IPS-20b (cell line): ENCODE measurements at regions not wholly inside any gene's neighbourhood (a gene's known extent, or its start where the extent isn't known, plus 50 kb on each side); places are given as distances from the start of the nearest gene placed in this dataset.

Experiments used
- H3K27ac ChIP-seq: one replicate; pipeline ENCODE4 v1.5.1; 2013; ENCODE audit warnings: low read length
- H3K27me3 ChIP-seq: 2 replicates; pipeline ENCODE4 v1.6.1; 2013; ENCODE audit warnings: mild to moderate bottlenecking, low read length, inconsistent platforms; ENCODE audit not compliant: insufficient read depth
- H3K36me3 ChIP-seq: 2 replicates; pipeline ENCODE4 v1.6.1; 2013; ENCODE audit warnings: low read depth, mild to moderate bottlenecking, inconsistent platforms, low read length, moderate library complexity; ENCODE audit not compliant: insufficient read depth
- H3K4me1 ChIP-seq: 2 replicates; pipeline ENCODE4 v1.6.1; 2013; ENCODE audit warnings: mild to moderate bottlenecking, control low read depth, inconsistent platforms, low read length, moderate library complexity; ENCODE audit not compliant: insufficient read depth
- H3K4me3 ChIP-seq: 2 replicates; pipeline ENCODE4 v1.5.1; 2013; ENCODE audit warnings: mild to moderate bottlenecking, low read length, inconsistent platforms
- H3K9ac ChIP-seq: 2 replicates; pipeline ENCODE4 v1.6.1; 2013; ENCODE audit warnings: low read depth, mild to moderate bottlenecking, inconsistent platforms, low read length, moderate library complexity
- H3K9me3 ChIP-seq: 2 replicates; pipeline ENCODE4 v1.6.1; 2013; ENCODE audit warnings: mild to moderate bottlenecking, low read depth, low read length, inconsistent platforms; ENCODE audit not compliant: insufficient read depth

DNA sequence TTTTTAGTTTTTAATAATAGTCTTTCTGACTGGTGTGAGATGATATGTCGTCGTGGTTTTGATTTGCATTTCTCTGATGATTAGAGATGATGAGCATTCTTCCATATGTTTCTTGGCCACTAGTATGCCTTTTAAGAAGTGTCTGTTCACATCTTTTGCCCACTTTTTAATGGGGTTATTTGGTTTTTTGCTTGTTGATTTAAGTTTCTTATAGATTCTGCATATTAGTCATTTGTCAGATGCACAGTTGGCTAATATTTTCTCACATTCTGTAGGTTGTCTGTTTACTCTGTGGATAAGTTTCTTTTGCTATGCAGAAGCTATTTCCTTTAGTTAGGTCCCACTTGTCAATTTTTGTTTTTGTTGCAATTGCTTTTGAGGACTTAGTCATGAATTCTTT, 185.4 kb downstream of the SUCNR1 start:
- H3K27me3 ChIP-seq = no peaks in the 10 kb centered on the region
- H3K9me3 ChIP-seq = no peaks in the 10 kb centered on the region
- H3K27ac ChIP-seq = no peak overlapping the region
- H3K4me3 ChIP-seq = no peak overlapping the region
- H3K4me1 ChIP-seq = peaks cover 4% of the 10 kb centered on the region; the same call in 1 of the 2 replicates
- no peaks in the 10 kb centered on the region for H3K36me3 ChIP-seq
- H3K9ac ChIP-seq = no peak overlapping the region

DNA sequence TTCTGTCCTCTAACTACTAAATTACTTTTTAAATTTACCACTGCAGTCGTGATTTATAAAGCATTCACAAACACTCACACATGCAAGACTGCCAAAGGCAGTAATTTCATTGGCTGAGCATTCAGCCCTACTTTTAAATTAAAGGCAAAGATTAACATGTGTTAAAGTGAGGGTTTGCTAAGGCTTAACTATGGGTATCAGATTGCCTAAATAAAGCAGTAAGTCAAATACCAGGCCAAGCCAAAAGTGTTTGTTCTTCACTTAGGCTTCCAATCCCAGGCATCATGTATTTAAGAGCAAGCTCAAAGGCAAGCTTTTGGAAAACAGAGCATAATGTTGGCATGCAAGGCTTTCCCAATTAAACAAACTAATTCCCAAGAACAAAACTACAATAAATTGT, 187.3 kb downstream of the SUCNR1 start:
- Histone ChIP-seq H3K27ac (no peak overlapping the region), H3K27me3 (no peaks in the 10 kb centered on the region), H3K4me1 (peaks cover 4% of the 10 kb centered on the region; the same call in 1 of the 2 replicates), H3K9ac (no peak overlapping the region), H3K36me3 (no peaks in the 10 kb centered on the region), H3K4me3 (no peak overlapping the region), H3K9me3 (no peaks in the 10 kb centered on the region)

DNA sequence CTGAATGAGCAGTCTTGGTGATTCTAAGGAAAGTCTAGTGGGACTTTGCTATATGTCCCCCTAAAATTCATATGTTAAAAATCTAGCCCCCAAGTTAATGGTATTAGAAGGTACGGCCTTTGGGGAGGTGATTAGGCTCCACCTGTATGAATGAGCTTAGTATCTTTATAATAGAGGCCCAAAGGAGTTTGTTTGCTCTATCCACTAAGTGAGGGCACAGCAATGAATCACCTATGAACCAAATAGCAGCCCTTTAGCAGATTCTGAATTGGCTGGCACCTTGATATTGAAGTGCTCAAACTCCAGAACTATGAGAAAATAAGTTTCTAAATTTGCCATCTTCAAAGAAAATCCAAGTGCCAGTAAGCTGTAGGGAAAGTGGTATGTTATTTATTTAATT, 187.9 kb downstream of the SUCNR1 start:
- no peak overlapping the region for H3K4me3 ChIP-seq
- no peaks in the 10 kb centered on the region for H3K27me3 ChIP-seq
- H3K27ac ChIP-seq = no peak overlapping the region
- no peaks in the 10 kb centered on the region for H3K36me3 ChIP-seq
- no peak overlapping the region for H3K9ac ChIP-seq
- H3K9me3 ChIP-seq = no peaks in the 10 kb centered on the region
- peaks cover 4% of the 10 kb centered on the region; the same call in 1 of the 2 replicates for H3K4me1 ChIP-seq

DNA sequence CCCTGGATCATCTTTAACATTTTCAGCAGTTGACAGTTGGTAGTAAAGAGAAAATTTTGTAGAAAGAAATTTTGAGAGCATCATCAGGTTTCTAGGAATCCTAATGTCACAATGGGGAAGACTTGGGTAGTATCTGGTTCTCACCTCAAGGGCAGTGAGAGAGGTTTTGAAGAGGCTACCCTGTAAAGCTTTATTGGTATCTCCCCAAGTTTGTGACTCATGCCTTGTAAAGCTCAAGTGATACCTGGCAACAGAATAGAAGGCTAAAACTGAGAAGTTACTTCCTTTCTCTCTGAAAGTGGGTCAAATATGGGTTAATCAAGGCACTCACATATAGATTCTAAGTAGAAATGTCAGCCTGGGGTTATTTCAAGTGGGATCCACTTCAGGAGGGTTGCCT, 196.4 kb downstream of the SUCNR1 start:
- Histone ChIP-seq H3K4me3 (no peak overlapping the region), H3K27me3 (no peaks in the 10 kb centered on the region), H3K9me3 (no peaks in the 10 kb centered on the region), H3K4me1 (no peaks in the 10 kb centered on the region), H3K27ac (no peak overlapping the region), H3K36me3 (no peaks in the 10 kb centered on the region), H3K9ac (no peak overlapping the region)

DNA sequence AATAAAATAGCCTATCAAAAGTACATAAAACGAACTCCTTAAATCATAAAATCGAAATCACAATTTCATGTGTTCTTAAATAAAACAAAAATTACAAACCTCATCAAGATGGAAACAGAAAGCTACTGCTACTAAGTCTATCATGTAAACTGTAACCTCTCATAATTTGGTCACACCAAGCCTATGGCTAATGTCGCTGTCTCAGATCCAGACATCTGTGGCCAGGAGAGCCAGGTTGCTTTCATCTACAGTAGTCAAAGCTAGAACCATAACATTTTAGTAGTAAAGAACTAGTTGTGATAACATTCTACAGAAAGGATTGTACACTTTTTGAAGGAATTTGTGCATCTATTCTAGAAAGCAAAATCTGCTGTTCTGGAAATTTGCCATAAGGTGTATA, 197.4 kb upstream of the MBNL1 start:
- no peaks in the 10 kb centered on the region for H3K27me3 ChIP-seq
- H3K36me3 ChIP-seq = no peaks in the 10 kb centered on the region
- H3K9me3 ChIP-seq = no peaks in the 10 kb centered on the region

DNA sequence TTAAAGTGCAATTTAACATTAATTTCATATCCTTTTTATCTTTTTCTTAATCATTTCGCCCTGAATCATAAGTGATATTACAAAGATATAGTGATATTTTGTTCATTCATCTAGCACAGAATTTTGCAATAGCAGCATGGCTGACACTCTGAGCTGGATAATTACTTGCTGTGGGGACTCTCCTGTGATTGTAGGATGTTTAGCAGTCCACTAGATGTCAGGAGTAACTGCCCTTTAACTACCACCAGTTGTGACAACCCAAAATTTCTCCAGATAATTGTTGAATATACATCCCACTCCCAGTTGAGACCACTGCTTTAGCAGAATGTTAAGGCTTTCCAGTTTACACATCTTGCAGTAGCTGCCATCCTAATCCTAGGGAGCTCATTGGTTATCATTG, 196.8 kb upstream of the MBNL1 start:
- Histone ChIP-seq H3K4me1 (no peaks in the 10 kb centered on the region), H3K4me3 (no peak overlapping the region), H3K36me3 (no peaks in the 10 kb centered on the region), H3K9me3 (no peaks in the 10 kb centered on the region), H3K27ac (no peak overlapping the region), H3K27me3 (no peaks in the 10 kb centered on the region), H3K9ac (no peak overlapping the region)

More for the DNA sequence above, 197.4 kb upstream of the MBNL1 start:
- H3K4me1 ChIP-seq = no peaks in the 10 kb centered on the region
- H3K27ac ChIP-seq = no peak overlapping the region
- no peak overlapping the region for H3K9ac ChIP-seq
- H3K4me3 ChIP-seq = no peak overlapping the region

DNA sequence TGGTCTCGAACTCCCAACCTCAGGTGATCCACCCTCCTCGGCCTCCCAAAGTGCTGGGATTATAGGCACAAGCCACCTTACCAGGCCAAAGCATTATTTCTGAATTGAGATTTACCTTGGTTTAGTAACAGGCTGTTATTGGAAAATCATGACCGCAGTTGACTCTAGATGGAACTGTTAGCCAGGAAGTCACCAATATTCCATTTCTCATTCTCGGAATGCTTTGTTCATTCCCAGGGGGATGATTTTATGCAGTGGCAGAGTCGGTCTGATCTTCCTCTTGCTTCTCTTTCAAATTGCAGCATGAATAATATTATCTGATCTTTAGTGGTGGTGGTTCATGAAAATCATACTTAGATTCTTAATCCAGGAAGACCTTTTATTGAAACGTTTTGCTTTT, 195.5 kb upstream of the MBNL1 start:
- Histone ChIP-seq H3K4me1 (no peaks in the 10 kb centered on the region), H3K27ac (no peak overlapping the region), H3K27me3 (no peaks in the 10 kb centered on the region), H3K9me3 (no peaks in the 10 kb centered on the region), H3K4me3 (no peak overlapping the region), H3K36me3 (no peaks in the 10 kb centered on the region), H3K9ac (no peak overlapping the region)

DNA sequence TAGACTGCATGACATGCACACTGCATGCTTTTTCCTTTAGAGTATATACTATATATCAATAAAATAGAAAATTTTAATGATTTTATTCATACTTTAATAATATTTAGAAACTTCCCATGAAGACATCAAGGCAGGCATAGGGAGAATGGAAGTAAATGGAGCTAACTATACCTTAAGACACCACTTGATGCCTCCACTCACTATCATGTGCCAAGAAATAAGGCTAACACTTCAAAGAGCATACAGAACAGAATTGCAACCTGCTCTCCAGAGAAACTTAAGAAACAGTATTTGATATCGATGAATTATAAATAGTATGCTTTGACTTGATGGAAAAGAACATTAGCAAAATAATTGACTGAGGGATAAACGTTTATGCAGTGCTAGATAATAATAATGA, 192.6 kb upstream of the MBNL1 start:
- no peak overlapping the region for H3K9ac ChIP-seq
- H3K36me3 ChIP-seq = no peaks in the 10 kb centered on the region
- H3K27me3 ChIP-seq = no peaks in the 10 kb centered on the region
- no peak overlapping the region for H3K27ac ChIP-seq
- H3K4me1 ChIP-seq = no peaks in the 10 kb centered on the region
- H3K4me3 ChIP-seq = no peak overlapping the region
- no peaks in the 10 kb centered on the region; the same call in 1 of the 2 replicates for H3K9me3 ChIP-seq

DNA sequence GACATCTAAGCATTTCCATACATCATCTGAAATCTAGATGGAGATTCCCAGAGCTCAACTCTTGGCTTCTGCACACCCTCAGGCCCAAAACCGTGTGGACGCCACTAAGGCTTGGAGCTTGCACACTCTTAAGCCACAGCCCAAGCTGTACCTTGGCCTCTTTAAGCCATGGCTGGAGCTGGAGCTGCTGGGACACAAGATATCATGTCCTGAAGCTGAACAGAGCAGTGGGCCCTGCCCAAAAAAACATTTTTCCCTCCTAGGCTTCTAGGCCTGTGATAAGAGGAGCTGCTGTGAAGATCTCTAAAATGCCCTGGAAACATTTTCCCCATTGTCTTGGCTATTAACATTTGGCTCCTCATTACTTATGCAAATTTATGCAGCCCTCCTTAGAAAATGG, 188.7 kb upstream of the MBNL1 start:
- Histone ChIP-seq H3K4me1 (peaks cover 15% of the 10 kb centered on the region), H3K27ac (no peak overlapping the region), H3K4me3 (no peak overlapping the region), H3K27me3 (no peaks in the 10 kb centered on the region), H3K36me3 (no peaks in the 10 kb centered on the region), H3K9me3 (no peaks in the 10 kb centered on the region; the same call in 1 of the 2 replicates), H3K9ac (no peak overlapping the region)

DNA sequence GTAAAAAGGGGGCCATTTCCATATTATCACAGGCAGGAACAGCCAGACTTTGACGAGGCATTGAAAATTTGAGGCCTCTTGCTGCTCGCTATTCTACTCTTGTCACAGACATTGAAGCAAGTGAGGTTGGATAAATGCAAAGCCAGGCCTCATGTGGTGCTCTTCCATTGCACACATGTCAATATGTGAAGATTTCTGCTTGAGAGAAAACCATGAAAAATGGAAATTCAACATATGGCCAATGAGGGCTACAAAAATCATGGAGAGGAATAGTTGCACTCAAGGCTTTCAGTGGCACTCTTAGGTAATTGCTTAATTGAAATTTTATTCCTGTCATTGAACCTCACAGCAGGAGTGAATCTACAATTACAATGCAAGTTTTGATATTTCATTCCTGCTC, 185.6 kb upstream of the MBNL1 start:
- no peaks in the 10 kb centered on the region for H3K27me3 ChIP-seq
- peaks cover 19% of the 10 kb centered on the region for H3K4me1 ChIP-seq
- H3K36me3 ChIP-seq = no peaks in the 10 kb centered on the region
- no peaks in the 10 kb centered on the region; the same call in 1 of the 2 replicates for H3K9me3 ChIP-seq
- no peak overlapping the region for H3K27ac ChIP-seq
- no peak overlapping the region for H3K9ac ChIP-seq
- no peak overlapping the region for H3K4me3 ChIP-seq

DNA sequence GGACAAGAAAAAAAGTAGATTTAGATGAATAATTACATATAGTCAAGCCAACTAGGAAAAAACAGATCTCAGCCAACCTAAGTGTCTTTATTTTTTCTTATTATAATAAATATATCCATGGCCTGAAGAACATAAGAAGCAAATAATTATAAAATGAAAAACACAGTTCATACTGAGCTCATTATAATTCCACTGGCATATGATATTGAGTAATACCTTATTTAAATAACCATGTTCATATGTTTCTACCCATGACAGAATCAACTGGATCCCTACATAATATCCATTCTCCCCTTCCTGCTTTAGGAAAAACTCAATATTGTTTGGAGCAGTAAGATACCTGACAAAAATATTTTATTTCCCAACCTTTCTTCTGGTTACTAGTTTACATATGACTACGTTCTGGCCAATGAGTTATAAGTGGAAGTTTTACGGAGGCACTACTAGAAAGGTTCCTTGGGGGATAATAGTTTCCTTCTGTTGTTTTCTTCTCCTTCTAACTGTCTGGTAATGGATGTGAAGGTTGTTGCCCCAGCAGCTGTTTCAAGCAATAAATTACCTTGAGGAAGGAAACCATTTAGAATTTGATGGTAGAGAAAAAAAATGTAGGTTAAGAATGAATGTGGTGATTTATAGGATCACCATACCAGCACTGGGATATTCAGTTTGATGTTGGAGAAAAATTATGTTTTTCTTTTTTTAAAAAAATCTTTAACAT, 184.1 kb upstream of the MBNL1 start:
- no peak overlapping the region for H3K27ac ChIP-seq
- no peak overlapping the region for H3K4me3 ChIP-seq
- no peaks in the 10 kb centered on the region for H3K36me3 ChIP-seq
- H3K9me3 ChIP-seq = no peaks in the 10 kb centered on the region; the same call in 1 of the 2 replicates
- H3K9ac ChIP-seq = no peak overlapping the region
- H3K4me1 ChIP-seq = peaks cover 25% of the 10 kb centered on the region
- H3K27me3 ChIP-seq = no peaks in the 10 kb centered on the region

DNA sequence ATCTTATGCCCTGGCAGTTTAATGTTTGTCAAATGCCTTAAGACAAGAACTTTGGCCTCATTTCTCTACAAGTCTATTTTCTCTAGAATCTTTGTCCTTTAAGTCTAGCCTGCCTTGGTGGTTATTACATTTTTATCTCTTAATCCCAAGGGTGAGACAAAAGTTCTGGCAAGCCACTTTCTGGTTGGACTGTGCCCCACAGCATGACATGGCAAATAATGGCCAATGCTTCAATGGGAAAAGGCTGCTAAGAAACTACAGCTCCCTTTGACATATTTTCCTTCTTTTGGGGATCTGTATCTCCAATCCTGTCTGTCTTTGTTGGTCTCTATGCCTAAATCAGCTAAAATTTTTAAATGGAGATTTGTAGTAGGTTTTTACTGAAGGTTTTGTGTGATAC, 181.6 kb upstream of the MBNL1 start:
- no peaks in the 10 kb centered on the region for H3K36me3 ChIP-seq
- no peaks in the 10 kb centered on the region for H3K27me3 ChIP-seq
- H3K27ac ChIP-seq = no peak overlapping the region
- H3K4me1 ChIP-seq = peaks cover 25% of the 10 kb centered on the region
- H3K9ac ChIP-seq = no peak overlapping the region
- no peaks in the 10 kb centered on the region for H3K9me3 ChIP-seq
- no peak overlapping the region for H3K4me3 ChIP-seq
